Glutamatergic neuron (in vitro differentiated cells): ENCODE measurements at regions not wholly inside any gene's neighbourhood (a gene's known extent, or its start where the extent isn't known, plus 50 kb on each side); places are given as distances from the start of the nearest gene placed in this dataset.

Experiments used
- DNase-seq: peaks from one replicate; pipeline ENCODE4 v3.0.0; 2022
- H3K27ac Mint-ChIP-seq: one replicate; pipeline ENCODE4 v1.8.0; 2020; ENCODE audit warnings: mild to moderate bottlenecking, mixed read lengths, inconsistent platforms; ENCODE audit not compliant: unreplicated experiment
- H3K27me3 Mint-ChIP-seq: one replicate; pipeline ENCODE4 v1.8.0; 2020; ENCODE audit warnings: mild to moderate bottlenecking, moderate library complexity, mixed read lengths, inconsistent platforms; ENCODE audit not compliant: unreplicated experiment
- H3K36me3 Mint-ChIP-seq: one replicate; pipeline ENCODE4 v1.8.0; 2020; ENCODE audit warnings: mild to moderate bottlenecking, mixed read lengths, inconsistent platforms; ENCODE audit not compliant: unreplicated experiment
- H3K4me1 Mint-ChIP-seq: one replicate; pipeline ENCODE4 v1.8.0; 2020; ENCODE audit warnings: mild to moderate bottlenecking, low read depth, mixed read lengths, inconsistent platforms; ENCODE audit not compliant: unreplicated experiment
- H3K4me3 Mint-ChIP-seq: one replicate; pipeline ENCODE4 v1.8.0; 2020; ENCODE audit warnings: mild to moderate bottlenecking, mixed read lengths, inconsistent platforms; ENCODE audit not compliant: unreplicated experiment
- H3K9me3 Mint-ChIP-seq: one replicate; pipeline ENCODE4 v1.8.0; 2020; ENCODE audit warnings: mild to moderate bottlenecking, moderate library complexity, mixed read lengths, inconsistent platforms; ENCODE audit not compliant: unreplicated experiment
- TF ChIP-seq, protein P1 (sequence below): fragments of 200-600 bp; sonication (generic); IDR thresholded peaks from one replicate; pipeline ENCODE4 v1.5.0; 2021; ENCODE audit not compliant: partially characterized antibody, unreplicated experiment

DNA sequence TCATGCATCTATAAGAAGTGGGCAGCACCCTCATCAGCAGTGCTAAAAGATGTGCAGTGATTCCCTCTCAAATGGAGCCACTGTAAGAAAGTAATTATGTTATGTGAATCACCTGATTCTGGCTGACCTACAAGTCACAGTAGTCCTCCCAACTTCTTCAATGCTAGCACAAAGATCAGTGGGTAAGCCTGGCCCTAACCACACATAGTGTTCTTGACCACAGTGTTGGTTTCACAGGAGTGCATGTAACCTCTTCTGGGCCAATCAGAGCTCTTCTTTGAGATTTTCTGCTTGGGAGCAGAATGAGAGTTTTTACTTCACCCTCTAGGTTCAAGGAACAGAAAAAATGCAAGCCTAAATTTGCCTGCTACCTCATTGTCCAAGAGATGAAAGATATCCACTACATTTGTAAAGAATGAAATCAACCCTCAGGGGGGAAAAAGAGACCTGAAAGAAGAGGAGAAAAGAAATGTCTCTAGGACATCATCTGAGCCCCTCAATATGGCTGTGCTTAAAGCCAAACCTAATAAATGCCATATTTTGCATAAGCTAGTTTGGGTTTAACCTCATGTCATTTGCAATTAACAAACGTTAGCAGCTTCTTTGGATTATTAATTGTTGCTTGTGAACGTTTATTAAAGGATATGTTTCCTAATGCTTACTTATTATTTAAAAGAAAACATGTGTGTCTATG lies 65.3 kb upstream of the ADRB2 start:
- no peaks in the 10 kb centered on the region for H3K27me3 Mint-ChIP-seq
- H3K27ac Mint-ChIP-seq, result no peak overlapping the region
- no peak overlapping the region for H3K4me3 Mint-ChIP-seq
- no peak for DNase-seq
- no peaks in the 10 kb centered on the region for H3K9me3 Mint-ChIP-seq
- TF ChIP-seq, protein P1, sequence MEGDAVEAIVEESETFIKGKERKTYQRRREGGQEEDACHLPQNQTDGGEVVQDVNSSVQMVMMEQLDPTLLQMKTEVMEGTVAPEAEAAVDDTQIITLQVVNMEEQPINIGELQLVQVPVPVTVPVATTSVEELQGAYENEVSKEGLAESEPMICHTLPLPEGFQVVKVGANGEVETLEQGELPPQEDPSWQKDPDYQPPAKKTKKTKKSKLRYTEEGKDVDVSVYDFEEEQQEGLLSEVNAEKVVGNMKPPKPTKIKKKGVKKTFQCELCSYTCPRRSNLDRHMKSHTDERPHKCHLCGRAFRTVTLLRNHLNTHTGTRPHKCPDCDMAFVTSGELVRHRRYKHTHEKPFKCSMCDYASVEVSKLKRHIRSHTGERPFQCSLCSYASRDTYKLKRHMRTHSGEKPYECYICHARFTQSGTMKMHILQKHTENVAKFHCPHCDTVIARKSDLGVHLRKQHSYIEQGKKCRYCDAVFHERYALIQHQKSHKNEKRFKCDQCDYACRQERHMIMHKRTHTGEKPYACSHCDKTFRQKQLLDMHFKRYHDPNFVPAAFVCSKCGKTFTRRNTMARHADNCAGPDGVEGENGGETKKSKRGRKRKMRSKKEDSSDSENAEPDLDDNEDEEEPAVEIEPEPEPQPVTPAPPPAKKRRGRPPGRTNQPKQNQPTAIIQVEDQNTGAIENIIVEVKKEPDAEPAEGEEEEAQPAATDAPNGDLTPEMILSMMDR, result no peak
- no peaks in the 10 kb centered on the region for H3K36me3 Mint-ChIP-seq
- no peaks in the 10 kb centered on the region for H3K4me1 Mint-ChIP-seq

DNA sequence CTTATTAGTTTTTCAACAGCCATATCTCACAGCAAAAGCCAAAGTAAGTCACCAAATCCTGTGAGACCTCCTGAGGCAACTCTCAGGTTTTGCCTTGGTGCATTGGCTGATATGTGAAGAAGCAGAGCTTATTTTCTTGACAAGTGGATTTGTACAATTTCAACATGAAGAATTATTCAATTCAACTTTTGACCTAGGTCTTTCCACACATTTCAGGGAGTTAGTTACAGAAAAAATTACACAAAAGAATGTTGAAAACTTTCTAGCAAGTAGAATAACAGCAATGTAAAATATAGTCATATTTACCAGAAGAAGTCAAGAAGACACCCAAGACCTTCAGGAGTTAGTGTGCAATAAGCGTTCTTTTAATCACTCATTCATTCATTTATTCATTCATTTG lies 62.4 kb upstream of the ADRB2 start:
- DNase-seq, result no peak
- no peaks in the 10 kb centered on the region for H3K36me3 Mint-ChIP-seq
- TF ChIP-seq, protein P1, result no peak
- H3K27ac Mint-ChIP-seq, result no peak overlapping the region
- no peak overlapping the region for H3K4me3 Mint-ChIP-seq
- H3K9me3 Mint-ChIP-seq, result no peaks in the 10 kb centered on the region
- H3K27me3 Mint-ChIP-seq, result peaks cover 2% of the 10 kb centered on the region
- H3K4me1 Mint-ChIP-seq, result no peaks in the 10 kb centered on the region

DNA sequence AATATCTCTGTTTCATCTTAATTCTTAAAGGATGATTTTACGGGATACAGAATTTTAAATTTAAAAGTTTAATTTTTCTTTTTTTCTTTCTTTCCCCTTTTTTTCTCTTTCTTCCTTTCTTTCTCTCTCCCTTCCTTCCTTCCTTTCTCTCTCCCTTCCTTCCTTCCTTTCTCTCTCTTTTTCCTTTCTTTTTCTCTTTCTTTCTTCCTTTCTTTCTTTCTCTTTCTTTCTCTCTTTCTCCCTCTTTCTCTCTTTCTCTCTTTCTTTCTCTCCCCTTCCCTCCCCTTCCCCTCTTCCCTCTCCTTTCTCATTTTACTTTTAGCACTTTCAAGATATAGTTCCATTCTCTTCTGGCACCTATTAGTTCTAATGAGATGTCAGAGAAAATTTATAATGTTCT lies 61.4 kb upstream of the ADRB2 start:
- H3K9me3 Mint-ChIP-seq, result no peaks in the 10 kb centered on the region
- H3K4me1 Mint-ChIP-seq, result no peaks in the 10 kb centered on the region
- DNase-seq, result no peak
- H3K27ac Mint-ChIP-seq, result no peak overlapping the region
- H3K4me3 Mint-ChIP-seq, result no peak overlapping the region
- no peaks in the 10 kb centered on the region for H3K36me3 Mint-ChIP-seq
- TF ChIP-seq, protein P1, result no peak
- H3K27me3 Mint-ChIP-seq, result peaks cover 2% of the 10 kb centered on the region

DNA sequence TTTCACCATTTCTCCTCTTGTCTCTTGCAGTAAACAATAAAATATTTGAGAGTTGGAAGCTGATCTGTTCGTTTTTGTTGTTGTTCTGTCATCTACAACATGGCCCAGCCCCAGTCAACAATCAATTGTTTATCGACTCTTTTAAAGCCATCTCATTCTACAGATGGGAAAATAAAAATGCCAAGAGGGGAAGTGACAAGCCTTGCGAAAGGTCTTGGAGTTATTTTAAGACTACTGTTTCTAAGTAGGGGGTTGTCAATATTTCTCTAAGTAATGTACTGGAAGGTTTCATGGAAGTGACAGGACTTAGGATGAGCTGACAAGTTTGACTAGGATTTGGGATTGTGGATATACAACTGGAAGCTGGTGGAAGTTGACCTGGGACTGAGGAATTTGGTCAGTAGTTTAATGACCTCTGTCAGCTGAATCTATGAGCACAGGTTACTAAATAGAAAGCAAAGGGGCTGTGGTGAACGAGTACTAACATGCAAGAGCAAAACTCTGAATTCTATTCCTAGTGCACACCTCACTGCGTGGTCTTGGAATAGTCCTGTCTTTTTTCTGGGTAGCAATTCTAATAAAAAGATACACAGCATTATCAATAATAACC lies 57.5 kb upstream of the ADRB2 start:
- TF ChIP-seq, protein P1, result no peak
- Mint-ChIP-seq H3K36me3 (no peaks in the 10 kb centered on the region), H3K27ac (no peak overlapping the region), H3K4me1 (no peaks in the 10 kb centered on the region), H3K9me3 (no peaks in the 10 kb centered on the region), H3K4me3 (no peak overlapping the region), H3K27me3 (peaks cover 2% of the 10 kb centered on the region)
- DNase-seq, result no peak

DNA sequence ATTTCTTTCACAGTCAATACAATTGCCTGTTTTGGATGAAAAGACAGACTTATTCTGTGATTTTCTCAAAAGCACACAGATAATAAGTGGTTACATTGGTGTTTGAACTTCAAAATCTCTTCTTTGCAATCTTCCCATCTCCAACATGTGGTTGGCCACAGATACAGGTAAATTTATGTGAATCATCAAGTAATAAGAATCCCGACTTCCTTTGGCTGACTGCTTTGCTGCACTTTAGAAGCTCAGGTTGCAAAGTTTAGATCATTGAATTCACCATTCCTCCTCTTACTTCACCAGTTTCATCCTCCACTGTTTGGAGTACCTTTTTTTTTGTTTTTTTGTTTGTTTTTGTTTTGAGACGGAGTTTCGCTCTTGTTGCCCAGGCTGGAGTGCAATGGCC lies 56.5 kb upstream of the ADRB2 start:
- Mint-ChIP-seq H3K27ac (no peak overlapping the region), H3K4me1 (no peaks in the 10 kb centered on the region), H3K9me3 (no peaks in the 10 kb centered on the region), H3K36me3 (no peaks in the 10 kb centered on the region), H3K4me3 (no peak overlapping the region), H3K27me3 (peaks cover 2% of the 10 kb centered on the region)
- TF ChIP-seq, protein P1, result no peak
- no peak for DNase-seq
